NCI-H1436 treated with DMSO at 0.1 percent for 48 hours (cell line): ENCODE measurements at regions not wholly inside any gene's neighbourhood (a gene's known extent, or its start where the extent isn't known, plus 50 kb on each side); places are given as distances from the start of the nearest gene placed in this dataset.

ENCODE experiments used
- DNase-seq: peaks from one replicate; lab custom pipeline; 2025; lab: John Stamatoyannopoulos, UW

GRCh38 chr3:30553641-30554316 is 52.6 kb upstream of the TGFBR2 start:
- no peak for DNase-seq

GRCh38 chr3:30554317-30554690 is 52.1 kb upstream of the TGFBR2 start:
- no peak for DNase-seq

- DNase-seq = no peak
These were observed 50.4 kb upstream of the TGFBR2 start for GRCh38 chr3:30555968-30556367.
